BE2C (cell line): ENCODE measurements at regions not wholly inside any gene's neighbourhood (a gene's known extent, or its start where the extent isn't known, plus 50 kb on each side); places are given as distances from the start of the nearest gene placed in this dataset.

Experiments
- DNase-seq: peaks from one replicate; pipeline ENCODE4 v3.0.0-alpha.2; 2020
- H3K27me3 ChIP-seq: fragments of 250-450 bp; sonication (Bioruptor Pico); 2 replicates; pipeline ENCODE4 v1.5.1; 2020; ENCODE audit warnings: mild to moderate bottlenecking
- H3K36me3 ChIP-seq: fragments of 250-450 bp; sonication (Bioruptor Pico); 2 replicates; pipeline ENCODE4 v1.5.1; 2020; ENCODE audit warnings: mild to moderate bottlenecking
- H3K4me1 ChIP-seq: fragments of 250-450 bp; sonication (Bioruptor Pico); 2 replicates; pipeline ENCODE4 v1.5.1; 2020
- H3K4me3 ChIP-seq: 2 replicates; pipeline ENCODE4 v1.5.1; 2011; ENCODE audit warnings: low read depth, low read length
- H3K9me3 ChIP-seq: fragments of 250-450 bp; sonication (Bioruptor Pico); 2 replicates; pipeline ENCODE4 v1.5.1; 2020
- TF ChIP-seq, protein P1 (sequence below): IDR thresholded peaks from 2 replicates; pipeline ENCODE4 v1.5.1; 2012; ENCODE audit warnings: mild to moderate bottlenecking, low read depth, low read length

DNA sequence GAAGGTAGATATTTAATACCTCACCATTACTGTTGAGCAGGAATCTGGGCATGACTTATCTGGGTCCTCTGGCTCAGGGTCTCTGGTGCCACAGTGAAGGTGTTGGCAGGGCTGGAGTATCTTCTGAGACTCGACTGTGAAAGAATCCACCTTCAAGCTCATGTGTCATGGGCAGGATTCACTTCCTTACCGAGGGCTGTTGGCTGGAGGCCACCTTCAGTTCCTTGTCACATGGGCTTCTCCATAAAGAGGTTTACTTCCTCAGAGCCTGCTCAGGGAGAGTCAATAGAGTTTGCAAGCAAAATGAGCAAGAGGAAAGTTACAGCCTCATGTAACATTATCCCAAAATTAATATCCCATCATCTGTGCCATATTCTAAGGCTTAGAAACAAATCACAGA is 459.5 kb downstream of the NR2F2 start:
- Histone ChIP-seq H3K27me3 (no peaks in the 10 kb centered on the region), H3K36me3 (no peaks in the 10 kb centered on the region), H3K4me1 (no peaks in the 10 kb centered on the region), H3K4me3 (no peak overlapping the region), H3K9me3 (no peaks in the 10 kb centered on the region)
- no peak for DNase-seq
- TF ChIP-seq, protein P1, sequence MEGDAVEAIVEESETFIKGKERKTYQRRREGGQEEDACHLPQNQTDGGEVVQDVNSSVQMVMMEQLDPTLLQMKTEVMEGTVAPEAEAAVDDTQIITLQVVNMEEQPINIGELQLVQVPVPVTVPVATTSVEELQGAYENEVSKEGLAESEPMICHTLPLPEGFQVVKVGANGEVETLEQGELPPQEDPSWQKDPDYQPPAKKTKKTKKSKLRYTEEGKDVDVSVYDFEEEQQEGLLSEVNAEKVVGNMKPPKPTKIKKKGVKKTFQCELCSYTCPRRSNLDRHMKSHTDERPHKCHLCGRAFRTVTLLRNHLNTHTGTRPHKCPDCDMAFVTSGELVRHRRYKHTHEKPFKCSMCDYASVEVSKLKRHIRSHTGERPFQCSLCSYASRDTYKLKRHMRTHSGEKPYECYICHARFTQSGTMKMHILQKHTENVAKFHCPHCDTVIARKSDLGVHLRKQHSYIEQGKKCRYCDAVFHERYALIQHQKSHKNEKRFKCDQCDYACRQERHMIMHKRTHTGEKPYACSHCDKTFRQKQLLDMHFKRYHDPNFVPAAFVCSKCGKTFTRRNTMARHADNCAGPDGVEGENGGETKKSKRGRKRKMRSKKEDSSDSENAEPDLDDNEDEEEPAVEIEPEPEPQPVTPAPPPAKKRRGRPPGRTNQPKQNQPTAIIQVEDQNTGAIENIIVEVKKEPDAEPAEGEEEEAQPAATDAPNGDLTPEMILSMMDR: no peak

DNA sequence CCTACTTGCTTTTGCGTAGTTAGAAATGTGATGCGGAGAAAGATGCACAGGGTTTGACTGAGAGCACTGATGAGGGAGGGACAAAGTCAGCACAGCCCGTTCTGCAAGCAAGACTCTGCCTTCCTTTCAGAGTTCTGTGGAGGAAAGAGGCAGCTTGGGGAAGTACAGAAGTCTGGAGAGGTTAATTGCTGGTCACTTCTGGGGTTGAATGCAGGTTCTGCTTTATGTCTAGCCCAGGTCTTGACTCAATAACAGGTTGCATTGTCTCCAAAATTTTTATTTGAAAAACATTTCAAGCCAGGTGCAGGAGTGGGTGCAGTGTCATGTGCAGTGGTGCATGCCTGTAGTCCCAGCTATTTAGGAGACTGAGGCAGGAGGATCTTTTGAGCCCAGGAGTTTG is 461.7 kb downstream of the NR2F2 start:
- no peak for DNase-seq
- H3K9me3 ChIP-seq: no peaks in the 10 kb centered on the region
- H3K27me3 ChIP-seq: no peaks in the 10 kb centered on the region
- H3K4me1 ChIP-seq: no peaks in the 10 kb centered on the region
- TF ChIP-seq, protein P1: no peak
- H3K36me3 ChIP-seq: no peaks in the 10 kb centered on the region
- H3K4me3 ChIP-seq: no peak overlapping the region

DNA sequence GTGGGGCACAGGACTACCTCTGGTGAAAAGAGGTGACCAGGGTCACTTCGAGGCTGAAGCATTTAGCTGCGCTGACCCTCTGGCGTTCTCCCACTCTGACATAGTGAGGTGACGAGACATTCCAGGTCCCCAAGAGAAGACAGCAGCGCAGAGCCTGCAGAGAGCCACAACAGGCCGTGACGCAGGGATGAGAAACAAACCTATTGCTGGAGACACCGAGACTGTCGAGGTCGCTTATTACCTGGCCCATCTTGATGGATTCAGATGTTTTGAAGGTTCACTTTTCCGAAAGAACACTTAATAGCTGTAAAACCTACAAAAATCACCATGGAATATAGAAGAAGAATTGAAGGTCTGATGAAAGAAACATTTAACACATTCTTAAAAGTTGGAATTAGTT is 466.3 kb downstream of the NR2F2 start:
- TF ChIP-seq, protein P1: no peak
- H3K27me3 ChIP-seq: peaks cover 6% of the 10 kb centered on the region
- H3K36me3 ChIP-seq: no peaks in the 10 kb centered on the region
- H3K9me3 ChIP-seq: no peaks in the 10 kb centered on the region
- DNase-seq: no peak
- H3K4me3 ChIP-seq: no peak overlapping the region
- no peaks in the 10 kb centered on the region for H3K4me1 ChIP-seq

- TF ChIP-seq, protein P1: no peak
- DNase-seq: no peak
- Histone ChIP-seq H3K36me3 (no peaks in the 10 kb centered on the region), H3K4me1 (no peaks in the 10 kb centered on the region), H3K9me3 (no peaks in the 10 kb centered on the region), H3K4me3 (no peak overlapping the region), H3K27me3 (peaks cover 9% of the 10 kb centered on the region)
Observed at GRCh38 chr15:96801576-96802150, 471.2 kb downstream of the NR2F2 start.

DNA sequence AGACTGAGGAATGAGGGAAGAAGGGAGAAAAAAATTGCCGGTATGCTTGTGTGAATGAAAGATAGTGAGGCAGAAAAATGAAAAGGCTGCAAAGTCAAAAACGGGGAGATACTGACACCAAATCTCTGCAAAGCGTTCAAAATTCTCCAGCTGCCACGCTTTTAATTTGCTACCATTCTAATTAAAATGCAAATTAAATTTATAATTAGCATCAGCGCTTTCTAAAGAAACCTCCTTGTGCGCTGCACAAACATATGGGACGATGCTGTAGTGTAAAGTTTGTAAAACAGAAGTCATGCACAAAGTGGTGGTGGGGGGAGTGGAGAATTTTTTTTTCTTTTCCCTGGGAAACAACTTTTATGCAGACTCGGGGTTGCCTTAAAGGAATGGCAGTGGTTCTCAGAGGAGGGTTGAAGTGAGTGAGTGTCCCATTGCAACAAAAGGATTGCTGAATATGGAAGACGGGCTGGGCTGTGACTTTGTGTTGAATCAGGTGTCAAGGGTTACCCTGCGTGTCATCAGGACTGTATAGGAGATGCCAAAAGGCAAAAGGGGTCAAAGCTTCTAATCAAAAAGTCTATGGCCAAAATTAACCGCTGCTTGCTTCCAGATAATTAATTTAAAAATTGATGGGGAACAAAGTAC is 472.2 kb downstream of the NR2F2 start:
- TF ChIP-seq, protein P1: no peak
- Histone ChIP-seq H3K36me3 (no peaks in the 10 kb centered on the region), H3K4me3 (no peak overlapping the region), H3K4me1 (no peaks in the 10 kb centered on the region), H3K27me3 (peaks cover 8% of the 10 kb centered on the region), H3K9me3 (no peaks in the 10 kb centered on the region)
- DNase-seq: no peak

DNA sequence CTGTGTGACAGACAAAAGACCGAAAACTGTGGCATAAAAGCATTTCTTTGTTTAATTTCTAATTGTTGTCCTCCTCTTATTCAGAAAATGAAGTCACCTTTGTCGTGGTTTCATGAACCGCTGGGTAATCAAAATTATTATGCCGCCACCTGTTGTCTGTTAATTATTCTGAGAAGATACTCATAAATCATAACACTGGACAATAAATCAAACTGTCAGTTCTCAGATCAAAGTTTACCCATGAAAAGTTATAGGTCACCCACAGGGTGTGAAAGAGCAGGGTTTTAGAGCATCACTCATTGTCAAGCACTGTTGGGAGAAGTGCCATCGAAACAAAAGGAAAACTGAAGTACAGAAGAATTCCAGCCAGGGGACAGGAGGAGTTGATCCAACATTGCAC is 474.3 kb downstream of the NR2F2 start:
- Histone ChIP-seq H3K9me3 (no peaks in the 10 kb centered on the region), H3K4me1 (no peaks in the 10 kb centered on the region), H3K27me3 (peaks cover 5% of the 10 kb centered on the region; the same call in 1 of the 2 replicates), H3K36me3 (no peaks in the 10 kb centered on the region), H3K4me3 (no peak overlapping the region)
- no peak for DNase-seq
- TF ChIP-seq, protein P1: no peak
